Spleen (tissue), 11 donors: ENCODE measurements at regions not wholly inside any gene's neighbourhood (a gene's known extent, or its start where the extent isn't known, plus 50 kb on each side); places are given as distances from the start of the nearest gene placed in this dataset.

Experiments used
- DNase-seq: peaks from one replicate; pipeline ENCODE4 v3.0.0-alpha.2; 2020
- H3K27ac ChIP-seq, 8 donors: fragments of 200-600 bp; sonication (generic) in 7 of 8; 1 replicate in 4 of 8; 2 replicates in 4 of 8; pipeline versions ENCODE4 v1.5.0 to v1.8.0; 2016 to 2021; ENCODE audit warnings: inconsistent platforms in 4 of 8, mild to moderate bottlenecking in 4 of 8, moderate library complexity in 1 of 8
- H3K27me3 ChIP-seq, 7 donors: fragments of 200-600 bp; sonication (generic) in 6 of 7; replicated peaks in 1 of 7; 1 replicate in 4 of 7; 2 replicates in 3 of 7; pipeline versions ENCODE4 v1.5.0 to v1.8.0; 2016 to 2021; ENCODE audit warnings: inconsistent platforms in 3 of 7, mild to moderate bottlenecking in 1 of 7
- H3K36me3 ChIP-seq, 6 donors: fragments of 200-600 bp; sonication (generic) in 5 of 6; 1 replicate in 4 of 6; 2 replicates in 2 of 6; pipeline versions ENCODE4 v1.5.0 to v1.8.0; 2016 to 2021; ENCODE audit warnings: inconsistent platforms in 2 of 6
- H3K4me1 ChIP-seq, 6 donors: fragments of 200-600 bp; sonication (generic) in 5 of 6; 1 replicate in 3 of 6; 2 replicates in 3 of 6; pipeline versions ENCODE4 v1.5.0 to v1.8.0; 2016 to 2021; ENCODE audit warnings: inconsistent platforms in 3 of 6
- H3K4me3 ChIP-seq, 8 donors: fragments of 200-600 bp; sonication (generic) in 7 of 8; 1 replicate in 4 of 8; 2 replicates in 4 of 8; pipeline versions ENCODE4 v1.5.0 to v1.8.0; 2016 to 2021; ENCODE audit warnings: inconsistent platforms in 4 of 8, mild to moderate bottlenecking in 4 of 8, moderate library complexity in 2 of 8
- H3K9me3 ChIP-seq, 8 donors: fragments of 200-600 bp; sonication (generic) in 7 of 8; 1 replicate in 4 of 8; 2 replicates in 4 of 8; pipeline versions ENCODE4 v1.5.0 to v1.8.0; 2016 to 2021; ENCODE audit warnings: inconsistent platforms in 4 of 8
- CTCF ChIP-seq, 11 experiments: fragments of 200-600 bp in 7 of 11; fragments of 450-650 bp in 4 of 11; sonication (generic) in 4 of 11; IDR thresholded peaks in 8 of 11; conservative IDR thresholded peaks in 3 of 11; 1 replicate in 7 of 11; 2 replicates in 4 of 11; pipeline versions ENCODE4 v1.4.0 to v1.8.0; 2016 to 2021; ENCODE audit warnings: antibody characterized with exemption in 11 of 11, inconsistent platforms in 4 of 11, mild to moderate bottlenecking in 1 of 11
- POLR2A ChIP-seq, 3 donors: fragments of 450-650 bp; IDR thresholded peaks; one replicate each; pipeline ENCODE4 v1.5.1; 2017; ENCODE audit warnings: antibody characterized with exemption in 3 of 3, mild to moderate bottlenecking in 1 of 3
- POLR2AphosphoS5 ChIP-seq, 3 donors: sonication (generic); formaldehyde crosslinking; IDR thresholded peaks; one replicate each; pipeline ENCODE4 v1.5.1; 2017; ENCODE audit warnings: antibody characterized with exemption in 3 of 3
- WGBS, 5 donors: extraction: QIAGEN DNeasy Blood & Tissue Kit in 3 of 5; methylation state at CpG; one replicate each; pipeline versions ENCODE4 v1.1.5 to v1.1.7; 2013 to 2018; 5-methylcytosine and 5-hydroxymethylcytosine counted together
- intact Hi-C: fragments of 100-400 bp; cut with DNase I; formaldehyde crosslinking; loops from one replicate; pipeline ENCODE4 v1.15.0; 2023; ENCODE audit warnings: low total_unique reads
- donor health status: healthy with polysubstance abuse.
- donor health status: DM: no; HTN: no; CAD: no; lungs with moderate emphysema.
- donor health status: DM: no; HTN: no; CAD: no.
- donor health status: Bipolar disorder and iron deficiency.
- donor health status: healthy.
- donor health status: DM: no; HTN: no; CAD: no.
- donor health status: DM: yes; HTN: yes; CAD: no.

GRCh38 chr4:44861756-44862155 lies 135.4 kb upstream of the GNPDA2 start:
- no peak overlapping the region for H3K27ac ChIP-seq
- peaks cover 0 to 3% (median 0%) of the 10 kb centered on the region in 8 donors for H3K9me3 ChIP-seq
- no peaks in the 10 kb centered on the region for H3K36me3 ChIP-seq
- no peaks in the 10 kb centered on the region for H3K27me3 ChIP-seq
- H3K4me1 ChIP-seq, result no peaks in the 10 kb centered on the region
- no peak for DNase-seq
- intact Hi-C loops, result no loop called here
- H3K4me3 ChIP-seq, result no peak overlapping the region
- TF ChIP-seq CTCF (IDR thresholded peaks at IDR 0.05 in 8 of 11, conservative IDR thresholded peaks at IDR 0.05 in 3 of 11) (no peak), POLR2A (IDR thresholded peaks at IDR 0.05) (no peak), POLR2AphosphoS5 (IDR thresholded peaks at IDR 0.05) (no peak)

DNA sequence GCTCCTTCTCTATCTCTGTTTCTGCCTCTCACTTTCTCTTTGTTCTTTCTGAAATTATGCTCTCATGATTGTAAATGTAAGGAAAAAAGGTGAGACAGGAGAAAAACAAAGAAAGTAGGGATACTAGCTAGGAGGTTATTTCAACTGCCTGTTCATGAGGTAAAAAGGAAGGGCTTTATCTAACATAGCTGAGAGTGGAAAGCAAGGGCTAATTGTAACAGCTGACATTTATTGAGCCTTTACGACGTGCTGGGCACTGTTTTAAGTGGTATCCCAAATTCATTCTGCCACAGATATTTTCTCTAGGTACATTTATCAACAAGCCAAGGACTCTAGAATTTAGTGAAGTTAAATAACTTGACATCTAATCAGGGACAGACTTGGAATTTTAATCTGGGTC lies 133.1 kb upstream of the GNPDA2 start:
- WGBS, 5 donors, result 28 to 49% (median 43%) methylated on average over 2 of the region's 2 CpGs
- DNase-seq, result no peak
- H3K36me3 ChIP-seq, result no peaks in the 10 kb centered on the region

DNA sequence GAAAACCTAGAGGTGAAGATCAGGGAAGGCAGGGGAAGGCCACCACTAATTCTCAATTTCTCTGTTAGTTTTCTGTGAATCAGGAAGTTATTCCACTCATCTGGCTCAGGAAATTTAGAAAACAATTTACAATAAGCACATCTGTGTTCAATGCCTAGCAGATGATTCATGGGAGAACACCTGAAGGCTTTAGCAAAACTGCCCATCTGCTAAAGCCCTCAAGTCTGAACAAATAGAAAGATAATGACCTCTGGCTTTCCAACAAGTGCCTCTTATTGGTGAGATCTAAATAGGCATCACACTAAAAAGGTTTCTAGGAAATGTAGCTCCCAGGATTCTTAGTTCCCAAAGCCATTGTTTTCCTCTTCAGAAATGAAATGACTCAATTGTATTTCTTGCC lies 122.1 kb upstream of the GNPDA2 start:
- no peak for TF ChIP-seq POLR2A (IDR thresholded peaks at IDR 0.05)
- no peak for TF ChIP-seq POLR2AphosphoS5 (IDR thresholded peaks at IDR 0.05)
- TF ChIP-seq CTCF (IDR thresholded peaks at IDR 0.05 in 8 of 11, conservative IDR thresholded peaks at IDR 0.05 in 3 of 11), result no peak
- Histone ChIP-seq H3K36me3 (no peaks in the 10 kb centered on the region), H3K9me3 (peaks cover 0 to 12% (median 4%) of the 10 kb centered on the region in 8 donors), H3K4me1 (no peaks in the 10 kb centered on the region), H3K27ac (no peak overlapping the region), H3K27me3 (no peaks in the 10 kb centered on the region), H3K4me3 (no peak overlapping the region)
- intact Hi-C loops, result no loop called here
- DNase-seq, result no peak

More for the DNA sequence above, 133.1 kb upstream of the GNPDA2 start:
- Histone ChIP-seq H3K27me3 (no peaks in the 10 kb centered on the region), H3K4me1 (no peaks in the 10 kb centered on the region), H3K4me3 (no peak overlapping the region), H3K9me3 (peaks cover 0 to 3% (median 0%) of the 10 kb centered on the region in 8 donors), H3K27ac (no peak overlapping the region)
- intact Hi-C loops, result no loop called here
- TF ChIP-seq POLR2AphosphoS5 (IDR thresholded peaks at IDR 0.05) (no peak), POLR2A (IDR thresholded peaks at IDR 0.05) (no peak), CTCF (IDR thresholded peaks at IDR 0.05 in 8 of 11, conservative IDR thresholded peaks at IDR 0.05 in 3 of 11) (no peak)

GRCh38 chr4:44845993-44846392 lies 119.6 kb upstream of the GNPDA2 start:
- no peaks in the 10 kb centered on the region for H3K27me3 ChIP-seq
- no peaks in the 10 kb centered on the region for H3K4me1 ChIP-seq
- intact Hi-C loops, result no loop called here
- H3K9me3 ChIP-seq, result no peaks in the 10 kb centered on the region
- 57 to 95% (median 89%) methylated on average over 4 of the region's 4 CpGs for whole genome bisulfite sequencing, 5 donors
- H3K4me3 ChIP-seq, result no peak overlapping the region
- no peak overlapping the region for H3K27ac ChIP-seq
- DNase-seq, result no peak
- no peaks in the 10 kb centered on the region for H3K36me3 ChIP-seq
- TF ChIP-seq POLR2A (IDR thresholded peaks at IDR 0.05), result no peak
- TF ChIP-seq CTCF (IDR thresholded peaks at IDR 0.05 in 8 of 11, conservative IDR thresholded peaks at IDR 0.05 in 3 of 11), result no peak
- TF ChIP-seq POLR2AphosphoS5 (IDR thresholded peaks at IDR 0.05), result no peak
